Testis (tissue), 2 donors: ENCODE measurements at regions not wholly inside any gene's neighbourhood (a gene's known extent, or its start where the extent isn't known, plus 50 kb on each side); places are given as distances from the start of the nearest gene placed in this dataset.

Experiments used
- DNase-seq: peaks from one replicate; pipeline ENCODE4 v3.0.0-alpha.2; 2019
- H3K27ac ChIP-seq, 2 donors: fragments of 200-600 bp; sonication (generic); one replicate each; pipeline ENCODE4 v1.5.1; 2019
- H3K27me3 ChIP-seq: fragments of 200-600 bp; sonication (generic); one replicate; pipeline ENCODE4 v1.5.1; 2019
- H3K36me3 ChIP-seq: fragments of 200-600 bp; sonication (generic); one replicate; pipeline ENCODE4 v1.5.1; 2017; ENCODE audit warnings: low read depth; ENCODE audit errors: missing control alignments
- H3K4me1 ChIP-seq: fragments of 200-600 bp; sonication (generic); one replicate; pipeline ENCODE4 v1.5.1; 2019
- H3K4me3 ChIP-seq, 2 donors: fragments of 200-600 bp; sonication (generic); one replicate each; pipeline ENCODE4 v1.5.1; 2017 to 2019
- H3K9me3 ChIP-seq: fragments of 200-600 bp; sonication (generic); one replicate; pipeline ENCODE4 v1.5.1; 2017
- CTCF ChIP-seq, 3 experiments: fragments of 450-650 bp in 2 of 3; fragments of 200-600 bp in 1 of 3; sonication (generic) in 1 of 3; IDR thresholded peaks; one replicate each; pipeline ENCODE4 v1.5.1; 2016 to 2019; ENCODE audit warnings: antibody characterized with exemption in 3 of 3, mild to moderate bottlenecking in 2 of 3, moderate library complexity in 1 of 3
- POLR2A ChIP-seq: fragments of 450-650 bp; IDR thresholded peaks from one replicate; pipeline ENCODE4 v1.6.1; 2017; ENCODE audit warnings: antibody characterized with exemption, mild to moderate bottlenecking, moderate library complexity
- whole genome bisulfite sequencing, 2 donors: methylation state at CpG; one replicate each; pipeline ENCODE4 v1.1.5; 2018; 5-methylcytosine and 5-hydroxymethylcytosine counted together
- intact Hi-C: fragments of 100-400 bp; cut with DNase I; formaldehyde crosslinking; loops from one replicate; pipeline ENCODE4 v1.15.1; 2023; ENCODE audit warnings: low total_unique reads

- no peaks in the 10 kb centered on the region for H3K4me1 ChIP-seq
- H3K9me3 ChIP-seq = no peaks in the 10 kb centered on the region
- no peaks in the 10 kb centered on the region for H3K27me3 ChIP-seq
- 57 to 60% methylated on average over 4 of the region's 4 CpGs for WGBS, 2 donors
- intact Hi-C loops = no loop called here
- TF ChIP-seq POLR2A (no peak), CTCF (IDR thresholded peaks at IDR 0.05) (no peak)
- DNase-seq = no peak
- no peaks in the 10 kb centered on the region for H3K36me3 ChIP-seq
- no peak overlapping the region for H3K4me3 ChIP-seq
- H3K27ac ChIP-seq = no peak overlapping the region
These were observed 81.5 kb upstream of the CDIN1 start for GRCh38 chr15:36497901-36498300.

GRCh38 chr15:36498401-36498800 is 81.0 kb upstream of the CDIN1 start:
- Histone ChIP-seq H3K9me3 (no peaks in the 10 kb centered on the region), H3K27ac (no peak overlapping the region), H3K27me3 (no peaks in the 10 kb centered on the region), H3K4me1 (no peaks in the 10 kb centered on the region), H3K36me3 (no peaks in the 10 kb centered on the region), H3K4me3 (no peak overlapping the region)
- intact Hi-C loops = no loop called here
- no peak for TF ChIP-seq POLR2A
- TF ChIP-seq CTCF (IDR thresholded peaks at IDR 0.05) = no peak
- 81 to 83% methylated on average over 4 of the region's 4 CpGs for WGBS, 2 donors
- no peak for DNase-seq

- intact Hi-C loops = no loop called here
- TF ChIP-seq POLR2A (no peak), CTCF (IDR thresholded peaks at IDR 0.05) (no peak)
- H3K4me3 ChIP-seq = no peak overlapping the region
- H3K9me3 ChIP-seq = no peaks in the 10 kb centered on the region
- DNase-seq = no peak
- 67 to 79% methylated on average over 2 of the region's 2 CpGs for WGBS, 2 donors
- H3K36me3 ChIP-seq = no peaks in the 10 kb centered on the region
- no peak overlapping the region for H3K27ac ChIP-seq
- no peaks in the 10 kb centered on the region for H3K4me1 ChIP-seq
- H3K27me3 ChIP-seq = no peaks in the 10 kb centered on the region
These were observed 80.5 kb upstream of the CDIN1 start for GRCh38 chr15:36498916-36499315.

GRCh38 chr15:36499412-36500389 is 79.7 kb upstream of the CDIN1 start:
- no peaks in the 10 kb centered on the region for H3K9me3 ChIP-seq
- 75 to 79% methylated on average over 6 of the region's 6 CpGs for WGBS, 2 donors
- no peaks in the 10 kb centered on the region for H3K27me3 ChIP-seq
- DNase-seq = no peak
- intact Hi-C loops = no loop called here
- no peak overlapping the region for H3K27ac ChIP-seq
- H3K36me3 ChIP-seq = no peaks in the 10 kb centered on the region
- no peak for TF ChIP-seq POLR2A
- no peak for TF ChIP-seq CTCF (IDR thresholded peaks at IDR 0.05)
- no peaks in the 10 kb centered on the region for H3K4me1 ChIP-seq
- no peak overlapping the region for H3K4me3 ChIP-seq
